ENCODE measurements at regions not wholly inside any gene's neighbourhood (a gene's known extent, or its start where the extent isn't known, plus 50 kb on each side); places are given as distances from the start of the nearest gene placed in this dataset.
"Not testable (repeated sequence)": the region's sequence is repeated elsewhere in the genome, so short reads cannot be mapped to it uniquely, and the experiment has no call there.

DNA sequence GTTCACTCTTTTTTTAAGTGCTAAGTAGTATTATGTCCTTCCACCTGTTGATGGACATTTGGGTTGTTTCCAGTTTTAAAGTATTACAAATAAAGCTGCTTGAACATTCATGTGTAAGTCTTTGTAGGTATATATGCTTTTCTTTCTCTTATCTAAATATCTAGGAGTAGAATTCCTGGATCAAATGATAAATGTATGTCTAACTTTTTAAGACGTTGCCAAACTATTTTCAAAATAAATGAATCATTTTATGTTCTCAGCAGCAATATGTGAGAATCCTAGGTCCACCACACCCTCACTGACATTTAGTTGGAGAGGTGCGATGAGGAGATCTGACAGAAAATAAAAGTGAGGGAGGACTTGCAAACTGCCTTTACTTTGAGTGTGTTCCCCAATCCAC is 291.7 kb upstream of the UGT8 start:
- DNase-seq = no peak

DNA sequence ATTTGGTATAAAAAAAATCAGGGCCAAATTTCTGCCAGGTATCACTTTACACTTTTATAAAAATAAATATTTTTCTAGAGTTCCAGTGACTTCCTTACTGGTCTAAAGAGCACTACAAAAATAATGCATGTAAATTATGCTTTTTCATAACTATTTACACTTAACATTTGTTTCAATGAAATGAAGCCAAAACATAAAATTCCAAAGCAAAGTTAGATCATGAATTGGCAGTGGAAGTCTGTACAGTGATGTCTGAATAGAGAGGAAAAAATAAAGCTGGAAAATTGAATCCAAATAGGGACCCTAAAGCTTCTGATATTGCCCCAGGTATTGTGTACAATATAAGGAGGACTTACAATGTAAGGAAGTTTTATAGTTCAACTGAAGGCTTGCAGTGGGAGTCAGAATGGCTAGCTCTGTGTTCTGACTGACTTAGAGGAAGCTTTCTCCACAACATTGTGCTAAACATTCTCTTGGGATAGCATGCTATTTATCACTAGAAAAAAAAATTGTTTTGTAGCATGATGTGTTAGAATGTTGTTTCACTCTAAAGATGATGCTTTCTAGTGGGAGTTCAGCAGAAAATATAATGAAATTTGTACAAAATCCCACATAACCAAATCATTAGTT is 288.2 kb upstream of the UGT8 start:
- DNase-seq = no peak

DNA sequence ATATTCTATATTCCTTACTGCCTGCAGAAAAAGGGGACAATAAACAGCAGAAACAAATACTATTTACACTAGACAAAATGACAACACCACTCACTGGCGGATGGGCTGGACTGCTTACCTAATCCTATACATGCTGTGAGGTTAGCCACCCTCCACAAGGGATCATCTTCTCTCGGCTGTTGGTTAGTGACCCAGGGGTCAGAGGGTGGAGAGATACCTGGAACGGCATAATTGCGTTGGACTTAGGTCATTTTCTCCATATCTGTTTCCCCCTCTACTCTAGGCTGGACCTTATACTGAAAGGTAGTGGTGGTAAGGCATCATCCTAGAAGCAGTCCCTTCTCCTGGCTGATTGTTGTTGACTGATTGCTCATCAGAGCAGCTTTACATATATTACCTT is 286.8 kb upstream of the UGT8 start:
- DNase-seq = no peak

DNA sequence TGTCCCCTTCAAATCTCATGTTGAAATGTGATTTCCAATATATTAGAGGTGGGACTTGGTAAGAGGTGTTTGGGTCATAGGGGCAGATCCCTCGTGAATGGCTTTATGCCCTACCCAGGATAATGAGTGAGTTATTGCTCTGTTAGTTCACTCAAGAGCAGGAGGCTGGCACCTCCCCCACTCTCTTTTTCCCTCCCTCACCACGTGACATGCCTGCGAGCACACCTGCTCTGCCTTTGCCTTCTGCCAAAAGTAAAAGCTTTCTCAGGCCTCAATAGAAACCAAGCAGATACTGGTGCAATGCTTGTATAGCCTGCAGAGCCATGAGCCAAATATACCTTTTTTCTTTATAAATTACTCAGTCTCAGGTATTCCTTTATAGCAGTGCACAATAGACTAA is 286.3 kb upstream of the UGT8 start:
- DNase-seq = no peak

DNA sequence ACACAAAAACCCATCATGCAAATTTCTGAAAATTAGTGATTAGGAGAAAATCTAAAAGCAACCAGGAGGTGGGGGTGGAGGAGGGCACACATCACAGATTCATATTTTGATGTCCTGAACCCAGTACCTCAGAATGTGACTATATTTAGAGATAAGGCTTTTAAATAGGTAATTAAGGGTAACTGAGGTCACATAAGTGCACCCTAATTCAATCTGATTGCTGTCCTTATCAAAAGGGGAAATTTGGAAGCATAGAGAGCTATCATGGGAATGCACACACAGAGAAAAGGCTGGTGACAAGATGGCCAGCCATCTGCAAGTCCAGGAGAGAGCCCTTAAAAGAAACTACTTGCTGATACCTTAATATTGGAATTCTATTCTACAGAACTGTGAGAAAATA is 281.8 kb upstream of the UGT8 start:
- no peak for DNase-seq

DNA sequence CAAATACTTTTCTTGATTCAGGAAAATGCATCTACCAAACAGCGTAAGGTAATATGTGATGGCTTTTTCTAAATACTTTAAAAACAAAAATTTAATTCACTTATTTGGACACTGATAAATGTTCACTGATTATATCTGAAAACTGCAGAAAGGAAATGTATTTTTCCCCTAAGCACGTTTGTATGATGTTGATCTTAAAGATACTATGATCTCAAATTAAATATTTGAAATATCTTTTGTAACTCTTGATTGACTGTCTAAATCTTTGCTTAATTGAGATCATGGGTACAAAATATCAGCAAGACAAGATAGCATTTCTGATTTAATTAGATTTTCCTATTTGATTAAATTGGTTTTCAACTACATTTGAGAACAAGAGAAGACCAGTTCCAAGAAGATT is 281.0 kb upstream of the UGT8 start:
- DNase-seq = no peak

DNA sequence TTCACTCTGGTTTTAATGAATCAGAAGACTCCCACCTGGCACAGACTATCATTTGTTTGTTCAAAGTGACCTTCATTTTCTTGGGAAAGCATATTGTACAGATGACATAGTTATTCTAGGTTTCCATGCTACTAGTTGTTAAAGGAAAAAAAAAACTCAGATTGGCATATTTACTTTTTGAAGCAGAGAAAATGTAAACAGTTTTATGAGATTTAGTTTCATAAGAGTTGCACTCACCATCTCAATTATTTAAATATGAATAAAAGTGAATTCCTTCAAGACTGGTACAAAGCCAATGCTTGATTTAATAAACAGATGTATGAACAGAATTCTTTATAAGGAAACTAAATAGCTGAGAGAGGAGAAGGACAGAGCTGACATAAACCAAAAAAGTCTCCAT is 280.3 kb upstream of the UGT8 start:
- DNase-seq = no peak

DNA sequence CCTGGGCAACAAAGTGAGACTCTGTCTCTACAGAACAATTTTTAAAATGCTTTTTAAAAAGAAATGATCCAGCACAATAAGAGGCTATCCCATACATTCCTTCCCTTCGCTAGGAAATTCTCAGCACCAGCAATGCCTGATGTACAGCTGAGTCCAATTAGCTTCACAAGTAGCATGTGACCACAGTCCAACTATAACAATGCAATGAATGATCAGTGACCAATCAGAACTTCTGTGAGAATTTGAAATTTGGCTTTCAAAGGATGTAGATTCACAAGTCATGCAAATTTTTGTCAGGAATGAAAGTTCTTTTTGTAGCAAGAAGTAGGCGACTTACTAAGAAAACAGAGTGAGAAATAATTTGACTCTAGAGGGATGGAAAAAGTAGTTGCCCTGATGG is 278.5 kb upstream of the UGT8 start:
- DNase-seq = no peak

DNA sequence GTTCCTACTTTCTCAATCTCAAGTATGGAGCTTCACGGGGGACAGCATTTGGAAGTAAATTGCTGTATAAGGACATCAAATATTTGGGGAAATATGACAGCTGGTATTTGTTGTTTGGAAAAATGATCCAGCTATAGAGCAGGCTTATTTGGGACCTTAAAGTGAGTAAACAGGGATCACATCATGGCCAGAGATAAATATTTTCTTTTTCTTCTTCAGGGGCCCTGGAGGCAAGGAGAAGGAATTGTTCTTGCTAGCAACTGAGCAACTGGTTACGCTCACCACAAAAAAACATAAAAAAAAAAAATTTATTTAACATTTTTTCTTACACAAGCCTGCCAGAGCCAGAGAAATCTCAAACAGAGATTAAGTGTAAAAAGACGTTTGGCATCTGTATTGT is 277.2 kb upstream of the UGT8 start:
- no peak for DNase-seq

DNA sequence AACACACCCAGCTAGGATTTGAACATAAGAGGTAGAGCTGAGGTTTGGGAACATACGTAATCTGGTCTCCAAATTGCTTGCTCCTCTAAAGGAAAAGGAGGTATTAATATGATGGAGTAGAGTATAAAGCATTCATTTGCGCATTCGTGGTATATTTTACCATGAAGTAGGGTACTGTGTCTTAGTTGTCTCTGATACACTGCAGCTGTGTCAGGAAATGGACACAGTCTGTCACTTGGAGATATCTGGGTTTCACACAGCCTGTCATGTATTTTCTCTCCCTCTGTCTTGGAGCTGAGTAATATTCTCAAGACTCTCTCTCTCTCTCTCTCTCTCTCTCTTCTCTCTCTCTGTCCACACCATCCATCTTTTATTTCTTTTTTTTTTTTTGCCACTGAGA is 274.8 kb upstream of the UGT8 start:
- DNase-seq = no peak

DNA sequence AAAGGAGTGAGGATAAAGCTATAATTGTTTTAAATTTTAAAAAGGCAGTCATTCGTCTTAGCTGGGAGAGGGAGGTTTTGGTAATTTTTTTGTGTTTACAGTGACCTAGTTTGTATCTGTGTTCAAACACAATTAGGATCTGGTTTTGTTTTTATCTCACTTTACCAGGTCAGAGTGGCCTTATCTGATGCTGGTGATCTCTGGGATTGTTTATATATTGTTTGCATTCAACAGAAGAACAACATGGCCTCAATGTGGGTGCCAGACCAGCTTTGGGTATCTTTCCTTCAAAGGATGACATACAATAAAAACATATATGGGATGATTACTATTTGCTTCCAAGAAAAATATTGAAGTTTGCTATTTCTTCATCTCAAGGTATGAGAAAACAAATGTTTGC is 272.2 kb upstream of the UGT8 start:
- DNase-seq = no peak

DNA sequence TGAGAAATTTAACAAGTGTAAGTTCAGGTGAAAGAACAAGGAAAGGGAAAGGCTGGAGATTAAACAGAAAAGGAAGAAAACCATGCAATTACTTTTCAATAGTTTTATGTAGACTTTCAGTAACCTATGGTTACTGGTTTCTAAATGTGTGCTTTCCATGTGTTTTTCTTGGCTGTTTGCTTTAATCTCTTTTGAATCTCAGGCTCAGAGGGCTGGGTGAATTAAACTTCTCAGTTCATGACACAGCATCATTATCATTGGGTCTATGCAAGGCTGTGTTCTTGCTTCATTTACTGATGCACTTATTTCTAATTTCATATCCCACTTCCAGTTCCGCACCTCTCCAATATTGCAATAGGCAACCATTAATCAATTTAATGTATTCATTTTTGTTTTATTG is 266.5 kb upstream of the UGT8 start:
- no peak for DNase-seq

DNA sequence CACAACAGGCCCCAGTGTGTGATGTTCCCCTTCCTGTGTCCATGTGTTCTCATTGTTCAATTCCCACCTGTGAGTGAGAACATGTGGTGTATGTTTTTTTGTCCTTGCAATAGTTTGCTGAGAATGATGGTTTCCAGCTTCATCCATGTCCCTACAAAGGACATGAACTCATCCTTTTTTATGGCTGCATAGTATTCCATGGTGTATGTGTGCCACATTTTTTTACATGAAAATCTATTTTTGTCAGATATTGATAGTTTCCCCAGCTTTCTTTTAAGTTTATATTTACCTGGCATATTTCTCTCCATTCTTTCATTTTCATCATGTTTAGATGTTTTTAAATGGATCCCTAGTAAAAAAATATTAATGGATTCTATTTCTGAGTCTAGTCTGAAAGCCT is 264.2 kb upstream of the UGT8 start:
- DNase-seq = not testable (repeated sequence)

DNA sequence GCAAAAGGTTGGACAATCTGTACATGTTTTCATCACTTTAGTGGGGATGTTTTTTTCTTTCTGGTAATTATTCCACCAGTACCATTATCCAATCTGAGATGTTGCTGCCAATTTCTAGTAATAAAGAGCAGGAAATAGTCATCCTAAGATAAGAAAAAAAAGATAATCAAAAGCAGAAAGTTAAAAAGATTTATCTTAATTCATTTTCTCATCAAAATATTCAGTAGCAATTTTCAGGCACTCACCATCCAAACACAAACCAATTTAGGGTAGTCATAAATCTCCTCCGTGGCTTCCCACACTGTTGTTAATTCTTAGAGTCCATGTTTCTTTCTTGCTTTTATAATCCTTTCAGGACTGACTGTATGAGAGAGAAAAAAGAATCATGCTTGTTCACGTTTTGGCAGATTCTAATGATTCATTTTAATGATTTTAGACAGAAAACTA is 263.7 kb upstream of the UGT8 start:
- no peak for DNase-seq

DNA sequence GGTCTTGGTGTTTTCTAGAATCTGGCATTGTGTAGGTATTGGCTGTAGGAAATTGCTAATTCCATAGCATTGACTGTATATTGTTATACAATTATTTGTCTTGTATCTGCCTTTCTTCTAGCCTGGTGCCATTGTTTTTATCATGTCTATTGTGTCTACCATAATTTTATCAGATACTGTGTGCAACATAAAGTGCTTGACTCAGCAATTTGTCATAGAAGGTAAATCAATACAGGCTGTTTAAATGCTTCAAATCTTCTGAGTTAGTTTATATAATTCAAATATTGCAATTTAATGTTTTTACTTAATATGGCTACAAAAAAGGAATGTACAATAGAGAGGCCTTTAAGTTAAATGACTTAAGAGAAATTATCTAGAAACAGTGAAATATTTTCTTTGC is 263.3 kb upstream of the UGT8 start:
- DNase-seq = no peak

DNA sequence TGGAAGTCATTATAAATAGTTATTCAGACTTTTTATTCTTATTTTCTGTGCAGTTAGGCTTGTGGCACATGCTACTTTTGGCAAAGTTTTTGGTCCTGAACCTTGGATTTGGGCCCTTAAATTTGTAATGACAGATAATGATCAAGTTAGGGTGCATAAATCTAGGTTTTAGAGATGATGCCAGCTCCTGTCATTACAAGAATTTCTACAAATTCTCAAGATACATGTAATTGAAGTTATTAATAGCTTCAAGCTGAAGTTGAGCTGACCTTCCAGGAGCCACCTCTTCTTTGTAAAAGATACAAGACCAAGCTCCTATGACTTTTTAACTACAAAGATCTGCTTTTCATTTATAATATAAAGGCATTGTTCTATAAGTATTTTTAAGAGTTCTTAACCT is 255.6 kb upstream of the UGT8 start:
- no peak for DNase-seq

DNA sequence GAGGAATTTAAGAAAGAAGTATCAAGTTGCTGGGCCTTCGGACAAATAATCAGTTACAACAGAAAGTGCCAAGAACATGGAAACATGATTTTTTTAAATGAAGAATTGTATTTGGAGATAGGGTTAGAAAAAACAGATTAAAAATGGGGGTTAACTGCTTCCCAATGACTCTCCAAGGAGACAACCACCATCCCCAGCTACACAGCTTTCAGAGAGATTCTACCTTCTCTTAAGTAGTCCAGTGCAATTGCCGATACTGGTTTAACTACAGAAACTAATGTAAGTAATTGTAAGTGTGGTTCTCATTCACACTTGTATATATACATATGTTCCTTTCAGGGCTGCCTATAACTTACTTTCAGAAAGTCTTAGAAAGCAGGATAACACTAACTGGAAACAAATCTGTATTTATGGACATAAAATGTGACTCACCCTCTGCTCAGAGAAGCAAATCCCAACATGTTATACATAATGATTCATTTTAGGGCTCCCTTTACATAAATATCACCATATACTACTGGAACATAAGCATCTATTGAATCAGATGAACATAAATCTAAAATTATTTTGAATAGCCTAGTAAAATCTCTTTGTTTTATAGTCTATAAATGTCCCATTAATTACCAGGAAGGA is 248.9 kb upstream of the UGT8 start:
- DNase-seq = no peak

DNA sequence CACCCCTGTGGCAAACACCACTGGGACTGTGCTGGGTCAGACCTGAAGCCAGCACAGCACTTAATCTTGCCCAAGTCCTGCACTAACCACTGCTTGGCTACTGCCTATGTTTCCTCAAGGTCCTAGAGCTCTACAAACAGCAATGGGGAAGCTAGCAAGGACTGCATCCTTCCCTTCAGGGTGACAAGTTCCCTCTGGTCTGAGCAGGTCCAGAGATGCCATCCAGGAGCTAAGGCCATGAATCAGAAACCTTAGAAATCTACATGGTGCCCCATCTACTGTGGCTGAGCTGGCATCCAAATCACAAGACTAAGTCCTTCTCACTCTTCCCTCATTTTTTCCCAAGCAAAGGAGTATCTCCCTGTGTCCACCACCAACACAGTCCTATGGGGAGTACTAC is 239.7 kb upstream of the UGT8 start:
- DNase-seq = no peak

DNA sequence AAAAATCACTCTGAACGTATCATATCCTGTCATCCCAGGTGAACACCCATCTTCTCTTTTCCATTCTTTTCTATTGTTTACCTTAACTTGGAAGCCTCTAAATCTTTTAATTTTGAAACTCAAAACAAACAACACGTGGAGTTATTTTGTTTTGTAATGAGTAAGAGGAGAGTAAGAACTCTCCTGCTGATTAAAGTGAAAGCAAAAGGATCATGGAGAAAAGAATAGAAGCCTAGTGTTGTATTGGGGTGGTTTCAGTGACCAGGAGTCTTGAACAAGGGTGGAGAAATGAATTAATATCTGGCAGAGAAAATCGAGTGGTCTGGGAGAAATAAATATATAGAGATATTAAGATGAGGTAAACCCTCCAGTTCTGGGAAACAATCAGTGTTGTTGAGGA is 237.4 kb upstream of the UGT8 start:
- DNase-seq = no peak

DNA sequence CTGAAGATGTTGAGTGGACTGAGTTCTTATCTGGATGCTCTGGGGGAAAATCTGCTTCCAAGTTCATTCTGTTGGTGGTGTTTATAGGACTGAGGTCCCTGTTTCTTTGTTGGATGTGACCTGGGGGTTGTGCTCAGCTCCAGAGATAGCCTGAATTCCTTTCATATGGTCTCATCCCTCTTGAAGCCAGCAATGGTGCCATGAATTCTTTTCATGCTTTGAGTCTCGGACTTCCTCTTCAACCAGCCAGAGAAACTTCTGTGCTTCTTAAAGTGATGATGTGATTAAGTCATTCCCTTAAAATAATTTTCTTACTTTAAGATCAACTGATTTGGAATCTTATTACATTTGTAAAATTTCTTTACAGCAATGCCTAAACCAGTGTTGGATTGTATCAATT is 233.8 kb upstream of the UGT8 start:
- DNase-seq = no peak

DNA sequence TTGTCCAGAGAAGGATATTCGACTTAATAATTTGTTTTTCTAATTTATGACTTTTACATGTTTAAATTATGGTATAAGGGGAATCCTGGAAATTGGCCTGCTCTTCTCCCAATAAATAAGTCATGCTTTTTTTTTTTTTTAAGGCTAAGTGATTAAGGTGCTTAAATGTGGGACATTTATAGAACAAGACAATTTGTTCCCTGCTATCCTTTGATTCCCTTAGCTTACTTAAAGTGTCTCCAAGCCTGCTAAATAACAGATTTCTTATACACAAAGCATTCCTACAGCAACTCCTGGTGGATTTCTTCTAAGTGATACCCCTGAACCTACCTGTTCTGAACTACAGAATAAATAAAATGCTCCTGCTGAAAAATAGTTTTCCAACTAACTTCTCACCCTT is 233.0 kb upstream of the UGT8 start:
- DNase-seq = no peak

DNA sequence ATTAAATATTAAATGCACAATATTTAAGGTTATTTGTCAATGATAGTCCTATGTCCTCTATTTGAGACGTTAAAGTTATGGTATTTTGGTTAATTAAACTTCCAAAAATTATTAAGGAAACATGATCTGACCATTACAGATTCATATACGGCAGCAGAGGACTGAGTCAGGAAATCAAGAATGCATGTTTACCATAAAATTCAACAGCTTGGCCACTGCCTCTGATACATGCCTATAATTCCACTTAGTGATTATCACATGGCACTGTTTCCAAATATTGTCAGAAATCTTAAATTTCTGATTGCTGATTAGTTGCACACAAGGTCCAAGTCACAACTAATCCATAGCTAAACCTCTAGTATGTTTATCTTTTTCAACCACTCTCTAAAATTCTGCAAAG is 232.2 kb upstream of the UGT8 start:
- DNase-seq = no peak

DNA sequence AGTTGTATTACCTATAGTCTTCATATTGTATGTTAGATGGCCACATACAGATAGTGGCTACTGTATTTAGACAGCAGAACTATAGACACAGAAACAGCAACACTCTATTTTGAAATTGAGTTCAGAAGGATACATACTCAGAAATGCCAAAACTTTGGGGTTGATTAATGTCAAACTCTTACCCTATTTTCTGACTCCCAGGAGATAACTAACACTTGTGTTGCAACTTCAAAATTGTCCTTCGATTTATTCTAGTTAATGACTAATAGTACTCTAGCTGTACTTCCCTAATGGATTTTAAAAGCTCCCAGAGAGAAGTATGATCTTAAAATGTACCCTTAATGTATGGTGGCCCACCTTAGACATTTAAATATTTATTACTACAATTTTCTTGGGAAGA is 229.9 kb upstream of the UGT8 start:
- no peak for DNase-seq

DNA sequence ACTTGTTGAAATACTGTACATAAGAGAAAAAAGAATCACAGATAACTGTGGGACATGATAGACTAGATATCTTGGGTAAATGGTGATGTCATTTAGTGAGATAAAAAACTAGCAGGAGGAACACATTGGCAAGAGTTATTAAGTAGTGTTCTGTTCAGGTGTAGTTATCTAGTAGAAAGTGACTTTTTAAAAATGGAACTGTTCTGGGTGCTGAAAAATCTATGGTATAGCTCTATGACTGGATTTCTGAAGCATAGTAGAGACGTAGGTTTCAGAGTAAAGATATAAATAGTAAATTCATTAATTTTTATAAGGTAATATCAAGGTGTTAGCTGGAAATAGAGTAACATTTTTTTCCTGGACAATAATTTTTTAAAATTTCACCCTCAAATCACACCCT is 225.1 kb upstream of the UGT8 start:
- no peak for DNase-seq

DNA sequence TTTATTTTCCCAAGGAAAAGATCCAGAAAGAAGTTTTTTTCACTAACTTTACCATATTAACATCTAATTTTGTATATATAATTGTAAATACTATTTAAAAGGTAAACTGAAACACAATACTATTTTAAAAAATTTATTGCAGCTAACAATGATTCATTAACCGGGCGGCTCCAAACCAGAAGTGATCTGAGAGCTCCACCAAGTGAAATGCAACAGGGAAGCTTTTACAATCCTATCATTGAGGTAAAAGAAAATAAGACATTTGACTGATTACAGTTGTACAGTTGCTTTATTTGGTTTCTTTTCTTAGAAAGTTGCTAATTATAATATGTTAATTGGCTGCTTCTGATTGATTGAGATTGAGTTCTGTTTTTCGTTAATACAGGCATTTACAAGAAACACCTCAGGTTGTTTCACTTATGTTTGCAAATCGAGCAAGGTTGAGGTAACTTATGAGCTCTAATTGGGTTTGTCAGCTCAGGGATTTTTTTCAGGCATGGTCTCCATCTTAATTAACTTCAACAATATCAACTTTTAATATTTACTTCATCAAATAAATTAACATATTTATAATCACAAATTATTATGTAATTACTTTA is 220.2 kb upstream of the UGT8 start:
- no peak for DNase-seq
